HFF-Myc (cell line): ENCODE measurements at regions not wholly inside any gene's neighbourhood (a gene's known extent, or its start where the extent isn't known, plus 50 kb on each side); places are given as distances from the start of the nearest gene placed in this dataset.
"Not testable (repeated sequence)": the region's sequence is repeated elsewhere in the genome, so short reads cannot be mapped to it uniquely, and the experiment has no call there.

Experiments used
- DNase-seq: peaks from one replicate; pipeline ENCODE4 v3.0.0-alpha.2; 2011; ENCODE audit warnings: low read depth; ENCODE audit errors: extremely low read depth
- H3K4me3 ChIP-seq: replicated peaks from 2 replicates; pipeline ENCODE4 v1.5.1; 2011; ENCODE audit warnings: low read depth, mild to moderate bottlenecking, control low read depth, low read length
- TF ChIP-seq, protein P1 (sequence below): IDR thresholded peaks from 2 replicates; pipeline ENCODE4 v1.5.1; 2012; ENCODE audit warnings: mild to moderate bottlenecking, low read depth, low read length, control low read depth; ENCODE audit errors: missing control alignments

DNA sequence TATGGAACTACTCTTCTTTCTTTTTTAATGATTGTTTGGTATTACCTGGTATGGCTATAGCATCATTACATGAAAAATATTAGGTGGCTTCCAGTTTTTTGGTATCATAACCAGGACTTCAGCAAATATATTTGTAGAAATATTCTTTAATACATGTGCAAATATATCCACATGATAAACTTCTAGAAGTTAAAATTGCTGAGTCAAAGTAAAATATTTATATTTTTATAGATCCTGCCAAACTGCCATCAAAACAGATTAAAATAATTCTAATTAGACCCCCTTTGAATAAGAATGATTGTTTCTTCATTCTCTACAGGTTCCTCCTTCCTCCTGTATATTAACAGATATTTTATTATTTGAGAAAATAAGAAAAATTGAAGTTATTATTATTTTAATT is 708.5 kb upstream of the INTU start:
- DNase-seq: no peak
- H3K4me3 ChIP-seq: no peak overlapping the region
- TF ChIP-seq, protein P1, sequence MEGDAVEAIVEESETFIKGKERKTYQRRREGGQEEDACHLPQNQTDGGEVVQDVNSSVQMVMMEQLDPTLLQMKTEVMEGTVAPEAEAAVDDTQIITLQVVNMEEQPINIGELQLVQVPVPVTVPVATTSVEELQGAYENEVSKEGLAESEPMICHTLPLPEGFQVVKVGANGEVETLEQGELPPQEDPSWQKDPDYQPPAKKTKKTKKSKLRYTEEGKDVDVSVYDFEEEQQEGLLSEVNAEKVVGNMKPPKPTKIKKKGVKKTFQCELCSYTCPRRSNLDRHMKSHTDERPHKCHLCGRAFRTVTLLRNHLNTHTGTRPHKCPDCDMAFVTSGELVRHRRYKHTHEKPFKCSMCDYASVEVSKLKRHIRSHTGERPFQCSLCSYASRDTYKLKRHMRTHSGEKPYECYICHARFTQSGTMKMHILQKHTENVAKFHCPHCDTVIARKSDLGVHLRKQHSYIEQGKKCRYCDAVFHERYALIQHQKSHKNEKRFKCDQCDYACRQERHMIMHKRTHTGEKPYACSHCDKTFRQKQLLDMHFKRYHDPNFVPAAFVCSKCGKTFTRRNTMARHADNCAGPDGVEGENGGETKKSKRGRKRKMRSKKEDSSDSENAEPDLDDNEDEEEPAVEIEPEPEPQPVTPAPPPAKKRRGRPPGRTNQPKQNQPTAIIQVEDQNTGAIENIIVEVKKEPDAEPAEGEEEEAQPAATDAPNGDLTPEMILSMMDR: no peak

DNA sequence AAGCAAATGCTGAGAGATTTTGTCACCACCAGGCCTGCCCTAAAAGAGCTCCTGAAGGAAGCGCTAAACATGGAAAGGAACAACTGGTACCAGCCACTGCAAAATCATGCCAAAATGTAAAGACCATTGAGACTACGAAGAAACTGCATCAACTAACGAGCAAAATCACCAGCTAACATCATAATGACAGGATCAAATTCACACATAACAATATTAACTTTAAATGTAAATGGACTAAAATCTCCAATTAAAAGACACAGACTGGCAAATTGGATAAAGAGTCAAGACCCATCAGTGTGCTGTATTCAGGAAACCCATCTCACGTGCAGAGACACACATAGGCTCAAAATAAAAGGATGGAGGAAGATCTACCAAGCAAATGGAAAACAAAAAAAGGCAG is 702.7 kb upstream of the INTU start:
- not testable (repeated sequence) for H3K4me3 ChIP-seq, DNase-seq

DNA sequence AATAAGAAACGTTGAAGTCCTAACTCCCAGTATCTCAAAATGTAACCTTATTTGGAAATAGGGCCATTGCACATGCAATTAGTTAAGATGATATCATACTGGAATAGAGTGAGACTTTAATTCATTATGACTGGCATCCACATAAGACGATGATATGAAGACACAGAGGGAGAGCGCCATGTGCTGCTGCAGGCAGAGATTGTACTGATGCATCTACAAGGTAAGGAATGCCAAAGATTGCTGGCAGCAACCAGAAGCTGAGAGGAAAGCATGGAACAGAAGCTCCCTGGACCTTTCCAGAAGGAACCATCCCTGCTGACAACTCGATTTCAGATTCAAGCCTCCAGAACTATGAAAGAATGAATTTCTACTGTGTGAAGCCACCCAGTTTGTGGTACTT is 697.0 kb upstream of the INTU start:
- no peak overlapping the region for H3K4me3 ChIP-seq
- TF ChIP-seq, protein P1: no peak
- no peak for DNase-seq

DNA sequence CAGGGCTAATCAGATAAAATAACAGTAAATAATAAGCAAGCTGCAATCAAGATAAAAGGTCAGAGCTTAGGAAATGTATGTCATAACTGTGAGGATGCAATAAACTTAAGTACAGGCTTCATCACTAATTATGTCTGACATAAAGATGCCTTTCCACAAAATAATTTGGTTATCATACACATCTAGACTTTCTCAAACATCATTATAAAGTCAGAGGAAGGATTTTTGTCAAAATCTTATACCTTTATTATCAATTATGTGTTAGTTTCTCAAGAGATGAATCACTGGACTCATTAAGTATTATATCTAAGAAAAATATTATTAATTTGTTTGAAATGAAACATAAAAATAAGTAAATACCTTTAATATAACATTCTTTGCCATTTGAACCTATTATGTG is 695.4 kb upstream of the INTU start:
- no peak overlapping the region for H3K4me3 ChIP-seq
- TF ChIP-seq, protein P1: no peak
- no peak for DNase-seq

DNA sequence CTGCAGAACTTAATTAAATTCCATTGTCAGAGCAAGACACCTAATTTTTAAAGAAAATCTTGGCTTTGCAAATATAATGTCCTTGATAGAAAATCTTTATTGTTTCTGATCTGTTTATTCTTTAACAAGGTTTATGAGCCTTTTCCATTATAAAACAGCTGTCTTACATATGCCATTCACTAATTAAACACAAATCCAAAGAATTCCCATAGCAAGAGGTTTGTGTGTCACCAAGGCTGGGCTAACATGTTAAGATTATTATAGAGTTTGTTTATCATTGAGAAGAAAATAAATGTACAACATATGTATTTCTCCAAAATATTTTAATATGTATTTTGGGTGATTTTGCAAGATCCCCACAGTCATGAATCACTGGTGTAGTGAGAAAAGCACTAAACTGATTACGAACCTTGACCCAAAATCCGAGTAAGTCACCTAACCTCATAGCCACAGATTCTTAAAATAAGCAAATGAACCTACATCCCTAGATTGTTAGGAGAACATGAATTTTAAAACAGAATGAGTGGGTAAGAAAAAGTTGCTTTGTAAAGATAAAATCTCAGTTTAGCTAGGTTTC is 694.8 kb upstream of the INTU start:
- TF ChIP-seq, protein P1: no peak
- no peak for DNase-seq
- H3K4me3 ChIP-seq: no peak overlapping the region

DNA sequence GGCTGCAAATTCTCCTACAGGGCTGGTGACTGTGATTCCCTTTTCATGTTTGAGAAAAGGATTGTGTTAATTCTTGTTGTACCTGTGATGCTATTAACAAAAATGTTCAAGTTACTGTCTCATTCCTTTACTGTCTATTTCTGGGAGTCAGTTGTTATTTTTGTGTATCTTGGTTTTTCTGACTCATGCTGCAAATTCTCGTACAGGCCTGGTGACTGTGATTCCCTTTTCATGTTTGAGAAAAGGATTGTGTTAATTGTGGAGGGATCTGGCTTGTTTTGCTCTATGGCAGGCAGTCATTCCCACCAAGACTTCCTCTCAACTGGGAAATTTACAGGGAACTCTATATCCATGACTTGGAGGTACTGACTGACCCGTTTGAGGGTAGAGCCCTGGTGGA is 693.4 kb upstream of the INTU start:
- H3K4me3 ChIP-seq: no peak overlapping the region
- TF ChIP-seq, protein P1: no peak
- peak; percentile 11 for DNase-seq

DNA sequence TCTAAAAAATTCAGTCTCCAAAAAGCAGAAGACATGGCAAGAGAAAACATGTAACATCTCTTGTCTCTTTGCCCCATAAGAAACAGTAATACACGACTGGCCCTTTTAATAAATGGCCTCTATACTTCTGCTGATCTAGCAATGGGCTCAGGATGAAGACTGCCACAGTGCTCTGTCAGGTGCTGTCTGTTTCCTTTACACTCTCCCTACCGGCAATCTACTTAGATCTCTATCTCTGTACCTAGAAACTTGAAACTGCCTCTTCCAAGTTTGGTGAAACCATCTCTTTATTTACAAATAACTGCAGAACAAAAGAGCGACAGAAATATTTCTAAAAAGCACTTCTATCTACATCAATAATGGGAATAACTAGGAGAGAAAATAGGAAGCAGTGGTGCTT is 685.2 kb upstream of the INTU start:
- TF ChIP-seq, protein P1: no peak
- H3K4me3 ChIP-seq: no peak overlapping the region
- no peak for DNase-seq
